NCI-H460 (cell line): ENCODE measurements at regions not wholly inside any gene's neighbourhood (a gene's known extent, or its start where the extent isn't known, plus 50 kb on each side); places are given as distances from the start of the nearest gene placed in this dataset.

Source experiments
- DNase-seq: peaks from one replicate; pipeline ENCODE4 v3.0.0-alpha.2; 2016; ENCODE audit warnings: low read depth; ENCODE audit errors: extremely low read depth

DNA sequence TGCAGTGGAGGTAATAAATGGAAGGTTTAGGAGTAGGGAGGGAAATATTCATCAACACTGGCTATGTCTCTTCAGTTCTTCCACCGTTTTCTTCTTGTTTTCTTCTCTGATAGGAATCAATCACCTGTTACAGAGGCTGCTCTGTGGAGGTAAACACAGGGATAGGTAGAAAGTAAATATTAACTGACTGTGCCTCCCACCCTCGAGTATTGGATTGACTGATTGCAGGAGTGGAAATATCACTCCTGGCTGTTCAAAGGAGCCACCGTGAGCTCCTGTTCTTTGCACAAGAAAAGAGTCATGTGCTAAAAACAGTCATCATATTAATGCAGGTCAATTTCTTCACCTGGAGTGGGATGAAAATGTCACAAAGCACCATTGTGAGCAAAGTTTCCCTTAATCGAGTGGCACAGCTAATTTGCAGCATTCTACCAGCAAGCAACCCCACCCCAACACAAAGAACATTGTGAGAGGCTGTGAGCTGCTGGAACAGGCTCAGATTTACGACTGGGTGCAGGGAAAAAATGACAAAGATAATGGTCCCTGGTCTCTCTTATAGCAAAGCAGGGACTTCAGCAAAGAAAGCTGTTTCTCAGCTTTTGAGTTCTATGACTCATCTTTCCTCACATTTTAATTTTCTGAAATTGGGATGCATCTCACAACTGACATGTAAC lies 113.7 kb upstream of the TSPAN5 start:
- no peak for DNase-seq

DNA sequence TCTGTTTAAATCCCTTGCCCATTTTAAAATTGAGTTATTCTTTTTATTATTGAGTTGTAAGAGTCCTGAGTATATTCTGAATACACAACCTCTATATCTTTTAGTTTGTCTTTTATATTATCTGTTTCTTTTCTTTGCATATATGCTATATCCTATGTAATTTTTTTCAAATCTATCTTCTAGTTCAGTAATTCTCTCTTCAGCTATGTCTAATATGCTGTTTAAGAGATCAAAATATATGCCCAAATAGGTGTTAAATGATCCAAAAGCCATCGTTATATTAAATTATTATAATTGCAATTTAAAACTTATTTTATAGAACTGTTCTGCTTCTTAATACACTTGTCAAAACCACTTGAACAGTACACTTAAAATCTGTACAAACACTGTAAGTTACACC lies 107.4 kb upstream of the TSPAN5 start:
- no peak for DNase-seq

DNA sequence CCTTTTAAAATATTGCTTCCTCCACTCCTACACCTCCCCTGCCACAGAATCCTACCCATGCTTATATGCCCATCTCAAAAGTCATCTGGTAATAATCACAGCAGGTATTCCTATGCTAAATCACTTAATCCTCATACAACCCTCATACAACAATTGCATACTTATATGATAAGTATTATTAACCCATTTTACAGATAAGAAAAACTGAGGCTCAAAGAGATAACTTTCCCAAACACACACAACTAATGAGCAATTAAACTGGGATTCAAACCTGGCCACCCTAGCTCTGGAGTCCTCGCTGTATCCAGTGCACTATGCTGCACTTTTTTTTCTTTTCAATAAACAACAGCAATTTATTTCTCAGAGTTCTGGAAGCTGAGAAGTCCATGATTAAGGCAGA lies 99.8 kb upstream of the TSPAN5 start:
- no peak for DNase-seq

GRCh38 chr4:98754736-98755135 lies 96.3 kb upstream of the TSPAN5 start:
- no peak for DNase-seq

GRCh38 chr4:98749206-98749605 lies 90.8 kb upstream of the TSPAN5 start:
- DNase-seq: no peak

GRCh38 chr4:98748609-98749008 lies 90.2 kb upstream of the TSPAN5 start:
- DNase-seq: no peak

GRCh38 chr4:98747393-98748091 lies 89.1 kb upstream of the TSPAN5 start:
- no peak for DNase-seq

- no peak for DNase-seq
These were observed 88.5 kb upstream of the TSPAN5 start for GRCh38 chr4:98746936-98747335.

DNA sequence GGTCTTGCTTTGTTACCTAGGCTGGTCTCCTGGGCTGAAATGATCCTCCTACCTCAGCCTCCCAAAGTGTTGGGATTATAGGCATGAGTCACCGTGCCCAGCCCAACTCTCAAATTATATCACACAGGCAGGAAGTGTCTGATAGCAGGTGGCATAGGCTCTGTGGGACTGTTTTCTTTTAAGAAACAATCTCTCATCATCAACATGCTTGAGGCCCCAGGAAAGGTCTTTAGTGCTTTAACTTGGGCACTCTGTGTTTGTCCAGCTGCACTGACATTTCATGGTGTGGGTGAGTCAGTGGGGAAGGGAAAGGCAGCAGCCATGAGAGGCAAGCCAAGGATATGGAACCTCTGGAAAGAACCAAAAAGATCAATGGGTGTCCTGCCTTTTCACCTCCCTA lies 88.1 kb upstream of the TSPAN5 start:
- DNase-seq: no peak

GRCh38 chr4:98745366-98745765 lies 87.0 kb upstream of the TSPAN5 start:
- peak; percentile 33 for DNase-seq

GRCh38 chr4:98744372-98745150 lies 86.2 kb upstream of the TSPAN5 start:
- no peak for DNase-seq

- no peak for DNase-seq
These were observed 83.5 kb upstream of the TSPAN5 start for GRCh38 chr4:98741952-98742351.

DNA sequence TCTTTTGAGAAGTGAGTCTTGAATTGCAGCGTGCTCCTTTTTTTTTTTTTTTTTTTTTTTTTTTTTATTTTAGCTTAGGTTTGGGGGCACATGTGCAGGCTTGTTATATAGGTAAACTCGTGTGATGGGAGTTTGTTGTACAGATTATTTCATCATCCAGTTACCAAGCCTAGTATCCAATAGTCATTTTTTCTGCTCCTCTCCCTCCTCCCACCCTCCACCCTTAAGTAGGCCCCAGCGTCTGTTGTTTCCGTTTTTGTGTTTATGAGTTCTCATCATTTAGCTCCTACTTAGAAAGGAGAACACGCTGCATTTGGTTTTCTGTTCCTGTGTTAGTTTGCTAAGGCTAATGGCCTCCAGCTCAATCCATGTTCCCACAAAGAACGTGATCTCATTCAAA lies 81.3 kb upstream of the TSPAN5 start:
- no peak for DNase-seq

GRCh38 chr4:98733601-98734000 lies 75.2 kb upstream of the TSPAN5 start:
- DNase-seq: no peak

DNA sequence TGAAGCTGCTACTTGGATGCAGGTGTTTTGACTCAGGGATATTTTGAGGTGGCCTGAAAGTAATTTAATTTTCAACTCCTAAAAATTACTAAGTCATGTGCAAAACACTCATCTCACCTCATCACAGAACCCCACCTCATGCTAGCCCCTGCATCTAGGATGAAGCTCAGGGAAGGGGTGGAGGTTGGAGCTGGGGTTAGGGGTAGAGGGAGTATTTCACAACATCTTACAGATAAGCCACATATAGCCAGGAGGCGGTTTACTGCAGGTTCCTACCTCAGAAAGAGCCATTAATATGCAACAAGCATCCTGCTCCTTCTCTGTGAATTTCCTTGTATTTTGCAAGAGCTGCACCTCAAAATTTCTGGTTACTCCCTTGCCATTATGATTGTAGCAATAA lies 70.5 kb upstream of the TSPAN5 start:
- DNase-seq: no peak

- DNase-seq: no peak
These were observed 70.0 kb upstream of the TSPAN5 start for GRCh38 chr4:98728433-98728832.

- no peak for DNase-seq
These were observed 63.6 kb upstream of the TSPAN5 start for GRCh38 chr4:98722000-98722399.

- DNase-seq: no peak
These were observed 62.6 kb upstream of the TSPAN5 start for GRCh38 chr4:98720871-98721480.

DNA sequence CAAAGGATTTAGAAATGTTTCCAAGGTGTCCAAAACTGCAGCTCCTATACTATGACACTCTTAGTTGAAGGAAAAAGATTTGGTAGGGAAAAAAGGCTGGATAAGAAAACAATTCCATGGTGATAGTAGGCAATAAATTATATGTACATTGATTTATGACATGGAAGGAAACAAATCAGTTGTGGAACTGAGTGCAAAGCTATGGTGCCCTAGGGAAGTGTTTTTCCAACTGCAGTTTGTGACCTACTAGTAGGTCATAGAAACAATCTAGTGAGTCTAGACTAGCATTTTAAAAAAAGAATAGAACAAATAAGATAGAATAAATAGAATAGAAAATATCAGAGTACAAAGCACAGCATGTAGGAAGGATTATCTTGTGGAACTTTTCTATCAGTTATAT lies 58.4 kb upstream of the TSPAN5 start:
- no peak for DNase-seq

- DNase-seq: no peak
These were observed 54.2 kb upstream of the TSPAN5 start for GRCh38 chr4:98712607-98713006.

- no peak for DNase-seq
These were observed 53.1 kb upstream of the TSPAN5 start for GRCh38 chr4:98711526-98711925.
